H1 (cell line): ENCODE measurements at regions not wholly inside any gene's neighbourhood (a gene's known extent, or its start where the extent isn't known, plus 50 kb on each side); places are given as distances from the start of the nearest gene placed in this dataset.

Source experiments
- CTCF ChIA-PET: fragments of 300-600 bp; sonication (Branson Sonifier 250); formaldehyde crosslinking; loops from one replicate; lab custom pipeline; 2021; ENCODE audit not compliant: partially characterized antibody; lab: Charles Lee
- POLR2A ChIA-PET: fragments of 300-600 bp; sonication (Branson Sonifier 250); formaldehyde crosslinking; loops from one replicate; lab custom pipeline; 2021; ENCODE audit warnings: inconsistent platforms; ENCODE audit not compliant: partially characterized antibody; lab: Charles Lee
- DNase-seq, 2 experiments: peaks; one replicate each; pipeline versions ENCODE4 v3.0.0 to v3.0.0-alpha.2; 2010 to 2022; ENCODE audit warnings: low spot score in 2 of 2, low read depth in 1 of 2, mixed read lengths in 1 of 2
- FAIRE-seq: peaks from 2 replicates; lab custom pipeline; 2011; peaks lifted over from hg19 to GRCh38; lab: Jason Lieb, UNC
- H2AFZ ChIP-seq: 2 replicates; pipeline ENCODE4 v1.8.1; 2012; ENCODE audit warnings: low read length, inconsistent platforms
- H2AK5ac ChIP-seq: 2 replicates; pipeline ENCODE4 v1.6.1; 2013; ENCODE audit warnings: low read depth, low read length
- H2BK120ac ChIP-seq: replicated peaks from 2 replicates; pipeline ENCODE3; 2013; ENCODE audit warnings: low read depth, low read length, inconsistent platforms
- H2BK12ac ChIP-seq: 2 replicates; pipeline ENCODE4 v1.6.1; 2013; ENCODE audit warnings: low read depth, low read length
- H2BK15ac ChIP-seq: 2 replicates; pipeline ENCODE4 v1.6.1; 2013; ENCODE audit warnings: low read length
- H2BK20ac ChIP-seq: 2 replicates; pipeline ENCODE4 v1.6.1; 2013; ENCODE audit warnings: low read length
- H2BK5ac ChIP-seq: 2 replicates; pipeline ENCODE4 v1.6.1; 2013; ENCODE audit warnings: low read depth, low read length
- H3K14ac ChIP-seq: 2 replicates; pipeline ENCODE4 v1.6.1; 2013; ENCODE audit warnings: inconsistent platforms; ENCODE audit not compliant: insufficient read length
- H3K18ac ChIP-seq: 2 replicates; pipeline ENCODE4 v1.6.1; 2013; ENCODE audit warnings: low read length; ENCODE audit errors: extremely low read depth
- H3K23ac ChIP-seq: 2 replicates; pipeline ENCODE4 v1.6.1; 2013; ENCODE audit warnings: inconsistent platforms; ENCODE audit not compliant: insufficient read length
- H3K23me2 ChIP-seq: 2 replicates; pipeline ENCODE4 v1.6.1; 2013; ENCODE audit warnings: low read depth, low read length
- H3K27ac ChIP-seq: 2 replicates; pipeline ENCODE4 v1.6.1; 2011; ENCODE audit warnings: low read depth, low read length, inconsistent platforms
- H3K27me3 ChIP-seq, 4 experiments: replicated peaks in 1 of 4; 1 replicate in 1 of 4; 2 replicates in 3 of 4; pipeline versions ENCODE4 v1.6.1 to v1.8.1; 2011 to 2013; ENCODE audit warnings: low read length in 3 of 4, mild to moderate bottlenecking in 3 of 4, inconsistent platforms in 2 of 4, mixed read lengths in 2 of 4, moderate library complexity in 1 of 4; ENCODE audit not compliant: control insufficient read depth in 3 of 4, insufficient read depth in 3 of 4; ENCODE audit errors: extremely low read depth in 1 of 4
- H3K36me3 ChIP-seq, 4 experiments: 2 replicates each; pipeline versions ENCODE4 v1.6.1 to v1.8.1; 2011 to 2013; ENCODE audit warnings: mild to moderate bottlenecking in 4 of 4, low read length in 3 of 4, moderate library complexity in 2 of 4, control low read depth in 1 of 4, inconsistent platforms in 1 of 4; ENCODE audit not compliant: insufficient read depth in 4 of 4, control insufficient read depth in 2 of 4
- H3K4ac ChIP-seq: replicated peaks from 2 replicates; pipeline ENCODE3; 2013; ENCODE audit warnings: low read length, low read depth, mixed read lengths, inconsistent platforms; ENCODE audit not compliant: insufficient read length
- H3K4me1 ChIP-seq, 4 experiments: replicated peaks in 1 of 4; 1 replicate in 1 of 4; 2 replicates in 3 of 4; pipeline versions ENCODE4 v1.6.1 to v1.8.1; 2011 to 2013; ENCODE audit warnings: low read length in 3 of 4, inconsistent platforms in 2 of 4, mixed read lengths in 1 of 4; ENCODE audit not compliant: insufficient read depth in 4 of 4, control insufficient read depth in 3 of 4
- H3K4me2 ChIP-seq, 2 experiments: 2 replicates each; pipeline versions ENCODE4 v1.6.1 to v1.8.1; 2011 to 2013; ENCODE audit warnings: low read depth in 2 of 2, low read length in 2 of 2, control low read depth in 1 of 2, inconsistent platforms in 1 of 2, mild to moderate bottlenecking in 1 of 2; ENCODE audit not compliant: insufficient read depth in 1 of 2
- H3K4me3 ChIP-seq, 4 experiments: fragments of 200-600, 300-600 bp in 1 of 4; sonication (generic), shearing (Covaris generic), sonication (Bioruptor Twin) in 1 of 4; 2 replicates each; pipeline versions ENCODE4 v1.5.1 to v1.8.1; 2011 to 2016; ENCODE audit warnings: low read length in 4 of 4, low read depth in 3 of 4, control low read depth in 2 of 4, inconsistent platforms in 2 of 4, mild to moderate bottlenecking in 2 of 4, mixed read lengths in 1 of 4, moderate library complexity in 1 of 4; ENCODE audit not compliant: insufficient read depth in 2 of 4; ENCODE audit errors: extremely low read depth in 1 of 4
- H3K56ac ChIP-seq: replicated peaks from 2 replicates; pipeline ENCODE3; 2013; ENCODE audit warnings: low read depth, mild to moderate bottlenecking, mixed read lengths, low read length, inconsistent platforms; ENCODE audit not compliant: insufficient read length
- H3K79me1 ChIP-seq: 2 replicates; pipeline ENCODE4 v1.6.1; 2013; ENCODE audit warnings: low read depth, low read length, control low read depth
- H3K79me2 ChIP-seq, 2 experiments: 2 replicates each; pipeline versions ENCODE4 v1.6.1 to v1.8.1; 2012 to 2013; ENCODE audit warnings: low read length in 2 of 2, mild to moderate bottlenecking in 2 of 2, inconsistent platforms in 1 of 2; ENCODE audit not compliant: insufficient read depth in 2 of 2, control insufficient read depth in 1 of 2
- H3K9ac ChIP-seq, 4 experiments: replicated peaks in 1 of 4; 1 replicate in 1 of 4; 2 replicates in 3 of 4; pipeline versions ENCODE4 v1.6.1 to v1.8.1; 2011 to 2013; ENCODE audit warnings: low read depth in 3 of 4, low read length in 3 of 4, control low read depth in 2 of 4, mild to moderate bottlenecking in 2 of 4, moderate library complexity in 2 of 4, inconsistent platforms in 1 of 4; ENCODE audit errors: extremely low read depth in 1 of 4
- H3K9me3 ChIP-seq, 2 experiments: 2 replicates each; pipeline versions ENCODE4 v1.6.1 to v1.8.1; 2012 to 2013; ENCODE audit warnings: mild to moderate bottlenecking in 2 of 2, moderate library complexity in 2 of 2, control low read depth in 1 of 2, inconsistent platforms in 1 of 2, low read depth in 1 of 2, low read length in 1 of 2, mixed read lengths in 1 of 2; ENCODE audit not compliant: insufficient read depth in 2 of 2
- H4K20me1 ChIP-seq, 2 experiments: replicated peaks in 1 of 2; 2 replicates each; pipeline versions ENCODE3 to v1.8.1; 2011 to 2013; ENCODE audit warnings: inconsistent platforms in 2 of 2, low read length in 2 of 2, mild to moderate bottlenecking in 1 of 2; ENCODE audit not compliant: insufficient read depth in 2 of 2, control insufficient read depth in 1 of 2
- H4K5ac ChIP-seq: 2 replicates; pipeline ENCODE4 v1.6.1; 2013; ENCODE audit warnings: low read length, low read depth, mixed read lengths, inconsistent platforms; ENCODE audit not compliant: insufficient read length
- H4K8ac ChIP-seq: 2 replicates; pipeline ENCODE4 v1.8.0; 2013; ENCODE audit warnings: mild to moderate bottlenecking, moderate library complexity, low read length, inconsistent platforms; ENCODE audit not compliant: insufficient read depth; ENCODE audit errors: extremely low read depth
- H4K91ac ChIP-seq: replicated peaks from 2 replicates; pipeline ENCODE3; 2013; ENCODE audit warnings: low read length, mixed read lengths, inconsistent platforms; ENCODE audit not compliant: insufficient read length
- CBX5 ChIP-seq: fragments of 300-800, 300-1000 bp; sonication (generic); IDR thresholded peaks from 2 replicates; pipeline ENCODE4 v1.7.1; 2016; ENCODE audit warnings: antibody characterized with exemption, low read length, low read depth
- GTF2F1 ChIP-seq: IDR thresholded peaks from 2 replicates; pipeline ENCODE4 v1.6.1; 2012; ENCODE audit warnings: low read depth, low read length, improper control_type of control experiment, borderline replicate concordance
- JUN ChIP-seq: IDR thresholded peaks from 2 replicates; pipeline ENCODE4 v1.6.1; 2011; ENCODE audit warnings: low read depth, mild to moderate bottlenecking, improper control_type of control experiment, low read length
- YY1 ChIP-seq: IDR thresholded peaks from 2 replicates; pipeline ENCODE4 v1.6.1; 2011; ENCODE audit warnings: low read depth, mild to moderate bottlenecking, low read length
- WGBS, 2 experiments: shearing (Covaris generic) in 1 of 2; methylation state at CpG; one replicate each; pipeline versions ENCODE4 v1.1.6 to v1.1.7; 2013 to 2015; ENCODE audit warnings: low lambda C conversion rate in 2 of 2, mixed read lengths in 2 of 2, inconsistent platforms in 1 of 2, low coverage in 1 of 2, missing lambda C conversion rate in 1 of 2; ENCODE audit not compliant: insufficient replicate concordance in 2 of 2, insufficient coverage in 1 of 2, insufficient read length in 1 of 2; ENCODE audit errors: extremely low coverage in 1 of 2, missing lambda C conversion rate in 1 of 2; 5-methylcytosine and 5-hydroxymethylcytosine counted together

DNA sequence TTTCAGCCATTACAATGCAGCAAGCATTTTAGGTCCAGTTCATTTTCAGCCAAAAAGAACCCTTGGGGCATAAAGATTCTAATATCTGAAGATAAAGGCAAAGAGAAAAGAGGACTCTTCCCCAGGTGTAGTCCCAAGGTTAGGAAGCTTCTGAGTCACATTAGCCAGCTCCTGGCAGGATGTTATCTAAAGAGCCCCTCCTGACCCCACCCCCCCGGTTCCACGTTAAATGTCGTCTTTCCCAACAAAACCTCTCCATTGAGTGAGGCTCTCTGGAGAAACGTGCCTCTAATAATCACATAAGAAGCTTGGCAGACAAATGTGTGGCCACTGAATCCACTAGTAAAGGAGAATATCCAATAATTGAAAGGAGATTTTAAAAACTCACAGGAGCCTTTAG is 267.7 kb downstream of the GALC start:
- Histone ChIP-seq H2BK12ac (no peak overlapping the region), H4K91ac (no peak overlapping the region), H3K27ac (no peak overlapping the region), H3K9ac (no peak overlapping the region), H4K8ac (no peak overlapping the region), H2AK5ac (no peak overlapping the region), H3K14ac (no peak overlapping the region), H2BK15ac (no peak overlapping the region), H4K20me1 (no peaks in the 10 kb centered on the region), H2BK20ac (no peak overlapping the region), H4K5ac (no peak overlapping the region), H3K27me3 (no peaks in the 10 kb centered on the region), H2BK120ac (no peak overlapping the region), H3K23me2 (no peaks in the 10 kb centered on the region), H3K56ac (no peak overlapping the region), H3K4me1 (no peaks in the 10 kb centered on the region), H3K79me1 (no peaks in the 10 kb centered on the region), H3K36me3 (no peaks in the 10 kb centered on the region), H3K4me2 (no peak overlapping the region), H2AFZ (no peak overlapping the region; the same call in 1 of the 2 replicates), H2BK5ac (no peak overlapping the region), H3K4me3 (no peak overlapping the region), H3K79me2 (no peaks in the 10 kb centered on the region), H3K18ac (no peak overlapping the region), H3K9me3 (no peaks in the 10 kb centered on the region), H3K23ac (no peak overlapping the region), H3K4ac (no peak overlapping the region)
- CTCF ChIA-PET: interaction anchor here (2.7 to 5.1 kb wide), 3 partner anchors 10 to 21 kb away, joined by 7 to 22 read pairs (median 21); no protein-coding TSS in a partner anchor
- FAIRE-seq (no peak), DNase-seq (no peak)
- POLR2A ChIA-PET: no interaction called here
- 91% methylated on average over 4 of the region's 4 CpGs; no CpG with 5 or more reads in 1 of the 2 experiments for WGBS, 2 experiments
- TF ChIP-seq YY1: no peak
- no peak for TF ChIP-seq JUN
- no peak for TF ChIP-seq CBX5
- no peak for TF ChIP-seq GTF2F1
